A673 (cell line): ENCODE measurements at regions not wholly inside any gene's neighbourhood (a gene's known extent, or its start where the extent isn't known, plus 50 kb on each side); places are given as distances from the start of the nearest gene placed in this dataset.

Source experiments
- CTCF ChIP-seq: fragments of 300-800, 200-600 bp; sonication (generic); conservative IDR thresholded peaks from 2 replicates; pipeline ENCODE4 v1.5.1; 2017; ENCODE audit warnings: low read depth, mild to moderate bottlenecking, antibody characterized with exemption, low read length, moderate library complexity, mixed read lengths
- EZH2 ChIP-seq: fragments of 200-600 bp; sonication (generic); IDR thresholded peaks from 2 replicates; pipeline ENCODE4 v1.6.1; 2017; ENCODE audit warnings: borderline replicate concordance, low read depth, mild to moderate bottlenecking, mixed read lengths, antibody characterized with exemption, low read length; ENCODE audit not compliant: poor library complexity, severe bottlenecking

GRCh38 chr1:4447778-4448420, 206.5 kb upstream of the AJAP1 start:
- TF ChIP-seq CTCF, result no peak
- no peak for TF ChIP-seq EZH2
